Stimulated activated CD4-positive, alpha-beta T cell treated with anti-CD3 and anti-CD28 coated beads, Interleukin-1b, Interleukin-23, amount 100 ng/mL, for 4 hours (primary cell): ENCODE measurements at regions not wholly inside any gene's neighbourhood (a gene's known extent, or its start where the extent isn't known, plus 50 kb on each side); places are given as distances from the start of the nearest gene placed in this dataset.
A peak's percentile ranks its signal among the peaks of the same experiment; 100 is the strongest.
"Not testable (repeated sequence)": the region's sequence is repeated elsewhere in the genome, so short reads cannot be mapped to it uniquely, and the experiment has no call there.

ENCODE experiments used
- DNase-seq, 2 donors: peaks; one replicate each; pipeline ENCODE4 v3.0.0-alpha.2; 2020; ENCODE audit warnings: low read depth in 2 of 2

DNA sequence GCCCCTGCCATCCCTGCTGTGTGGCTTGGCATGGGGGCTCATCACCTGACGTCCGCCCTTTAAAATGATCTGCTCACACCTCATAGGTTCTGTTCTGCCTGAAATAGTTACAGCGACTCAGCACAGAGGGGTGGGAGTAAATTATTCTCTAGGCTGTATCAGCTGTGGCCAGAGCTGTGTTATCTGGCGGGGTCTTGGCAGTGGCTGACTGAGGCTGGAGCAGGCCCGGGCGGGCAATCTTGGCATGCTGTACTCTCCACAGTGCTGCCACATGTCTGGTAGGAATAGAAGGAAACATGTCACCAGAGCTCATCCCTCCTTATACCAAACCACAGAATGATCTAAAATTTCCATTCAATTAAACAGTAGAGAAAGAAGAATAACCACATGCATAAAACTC is 499.9 kb upstream of the LMCD1 start:
- no peak for DNase-seq

DNA sequence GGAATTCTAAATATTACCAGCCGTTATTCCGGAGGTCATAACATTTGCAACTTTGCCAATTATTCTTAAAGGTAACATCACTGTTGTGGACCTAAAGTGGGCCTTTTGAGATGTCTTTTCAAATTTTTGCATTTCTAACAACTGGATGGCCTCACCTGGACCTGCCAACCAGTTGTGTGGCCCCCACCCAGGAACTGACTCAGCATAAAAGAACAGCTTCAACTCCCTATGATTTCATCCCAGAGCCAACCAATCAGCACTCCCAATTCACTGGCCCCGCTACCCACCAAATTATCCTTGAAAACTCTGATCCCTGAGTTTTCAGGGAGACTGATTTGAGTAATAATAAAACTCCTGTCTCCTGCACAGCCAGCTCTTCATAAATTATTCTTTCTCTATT is 489.7 kb upstream of the LMCD1 start:
- no peak for DNase-seq

DNA sequence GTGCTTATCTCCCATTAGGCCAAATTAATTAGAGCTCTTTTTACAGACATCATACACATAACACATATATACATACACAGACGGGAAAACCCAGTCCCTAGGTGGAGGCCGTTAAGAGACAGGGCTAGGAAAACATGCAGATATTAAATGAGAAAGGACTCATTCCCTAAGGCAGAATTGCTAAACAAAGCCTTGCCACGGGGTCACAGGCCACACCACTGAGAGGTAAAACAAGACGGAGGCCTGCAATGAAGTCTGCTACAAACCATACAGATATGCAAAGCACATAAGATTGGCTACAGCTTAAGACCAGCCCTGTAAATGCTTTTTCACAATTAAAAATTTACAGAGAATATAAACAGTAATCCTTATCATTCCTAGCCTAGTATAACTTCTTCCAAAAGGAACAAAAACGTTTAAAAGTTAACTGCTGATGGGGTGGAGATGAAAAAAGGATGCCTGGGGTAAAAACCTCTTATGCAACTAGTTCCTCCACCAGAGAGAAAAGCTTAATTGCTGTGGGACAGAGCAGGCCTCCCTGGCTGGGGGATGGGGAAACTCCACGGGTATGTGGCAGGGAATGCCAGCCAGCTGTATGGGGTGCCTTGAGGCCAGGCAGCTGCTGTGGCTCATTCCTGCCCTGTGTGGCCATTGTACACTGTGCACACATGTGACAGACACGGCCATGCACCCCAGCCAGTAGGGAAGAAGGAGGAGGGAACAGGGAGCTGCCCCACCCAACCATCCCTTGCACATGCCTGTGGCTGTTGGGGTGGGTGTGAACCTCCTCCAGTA is 481.4 kb upstream of the LMCD1 start:
- DNase-seq: no peak

DNA sequence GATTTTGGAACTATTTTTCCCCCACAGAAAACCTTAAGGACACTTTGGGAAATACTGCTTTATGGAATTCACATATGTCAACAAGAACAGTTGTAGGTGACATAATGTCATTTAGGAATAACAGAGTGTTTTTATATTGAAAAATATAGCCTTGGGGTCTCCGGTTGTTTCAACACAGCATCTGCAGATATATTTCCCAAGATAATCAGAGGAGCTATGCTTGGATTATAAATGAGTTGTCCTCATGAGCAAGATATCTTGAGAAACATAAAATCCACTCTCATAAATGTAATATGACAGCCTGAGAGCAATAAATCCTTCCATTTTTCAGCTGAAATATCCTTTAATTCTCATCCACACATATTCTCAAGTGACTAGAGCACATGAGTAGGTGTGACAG is 473.7 kb upstream of the LMCD1 start:
- DNase-seq: no peak

DNA sequence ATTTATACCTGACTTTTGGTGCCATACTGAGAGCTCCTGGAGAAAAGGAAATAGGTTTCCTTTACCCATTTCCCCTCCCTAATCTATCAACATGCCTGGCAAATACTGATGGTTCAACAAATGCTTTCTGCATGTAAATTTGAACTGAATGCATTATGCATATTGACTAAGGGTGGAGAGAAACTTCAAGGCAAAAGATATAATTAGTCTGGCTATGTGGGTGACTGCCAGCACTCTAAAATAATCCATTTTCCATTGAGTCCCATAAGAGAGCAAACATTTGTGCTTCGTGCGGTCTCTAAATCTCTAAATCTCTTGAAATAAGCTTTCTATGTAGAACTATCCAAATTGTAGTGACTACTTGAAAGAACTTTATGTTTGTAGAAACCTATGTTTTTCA is 451.3 kb upstream of the LMCD1 start:
- DNase-seq: no peak

DNA sequence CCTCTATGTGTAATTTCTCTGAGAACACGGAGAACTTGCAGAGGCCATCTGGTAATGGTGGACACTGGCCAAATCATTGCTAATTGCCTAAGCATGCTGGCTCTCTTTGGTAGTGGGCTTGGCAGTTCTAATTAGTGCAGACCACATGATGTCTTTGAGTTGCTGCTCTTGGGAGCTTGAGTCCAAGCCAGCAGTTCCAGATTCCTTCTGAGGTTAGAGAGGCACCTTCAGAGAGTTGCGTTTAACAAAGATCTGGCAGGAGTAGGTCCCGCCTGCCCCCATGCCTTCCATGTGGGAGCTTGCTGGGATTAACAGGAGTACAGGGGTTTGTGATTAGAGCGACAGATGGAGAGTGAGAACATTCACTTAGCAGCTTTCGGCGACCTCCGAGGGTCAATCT is 449.0 kb upstream of the LMCD1 start:
- DNase-seq: no peak

DNA sequence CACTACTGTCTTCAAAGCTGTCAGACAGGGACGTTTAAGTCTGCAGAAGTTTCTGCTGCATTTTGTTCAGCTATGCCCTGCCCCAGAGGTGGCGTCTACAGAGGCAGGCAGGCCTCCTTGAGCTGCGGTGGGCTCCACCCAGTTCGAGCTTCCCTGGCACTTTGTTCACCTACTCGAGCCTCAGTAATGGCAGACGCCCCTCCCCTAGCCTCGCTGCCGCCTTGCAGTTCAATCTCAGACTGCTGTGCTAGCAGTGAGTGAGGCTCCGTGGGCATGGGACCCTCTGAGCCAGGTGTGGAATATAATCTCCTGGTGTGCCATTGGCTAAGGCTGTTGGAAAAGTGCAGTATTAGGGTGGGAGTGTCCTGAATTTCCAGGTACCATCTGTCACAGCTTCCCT is 433.5 kb upstream of the LMCD1 start:
- DNase-seq: not testable (repeated sequence)

DNA sequence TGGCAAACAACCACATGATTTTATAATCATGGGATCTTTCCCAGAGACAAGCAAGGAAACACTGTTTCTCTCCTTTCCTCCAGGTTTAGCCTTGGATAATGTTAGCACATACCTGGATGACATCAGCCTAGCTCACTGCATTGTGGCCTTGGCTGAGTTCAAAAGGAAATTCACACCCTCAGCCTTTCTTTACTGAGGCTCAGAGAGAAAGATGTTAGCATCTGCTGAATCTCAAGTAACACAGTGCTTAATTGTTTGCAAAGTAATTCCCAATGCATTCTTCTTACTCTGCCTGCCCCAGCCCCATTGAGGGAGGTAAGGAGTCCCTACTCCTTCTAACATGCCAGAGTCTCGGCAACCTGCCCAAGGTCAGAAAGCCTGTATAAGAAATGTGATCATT is 432.2 kb upstream of the LMCD1 start:
- no peak for DNase-seq

DNA sequence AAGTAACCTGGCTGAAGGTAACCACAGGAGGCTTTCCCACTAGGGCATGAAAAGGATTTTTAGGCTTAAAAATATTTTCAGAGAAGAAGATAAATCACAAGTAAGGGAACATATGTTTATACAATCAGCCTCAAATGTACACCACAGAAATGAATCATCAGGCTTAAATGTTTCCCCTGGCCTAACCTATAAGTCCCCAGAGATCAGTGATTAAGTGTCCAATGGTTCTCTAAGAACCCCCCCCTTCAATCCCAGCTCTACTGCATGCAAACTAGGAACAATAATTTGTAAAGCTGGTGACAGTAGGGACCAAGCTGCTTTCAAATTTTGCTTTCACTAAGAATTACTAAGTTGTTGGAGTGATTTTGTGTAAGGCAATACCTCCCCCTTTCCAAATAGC is 431.6 kb upstream of the LMCD1 start:
- DNase-seq: no peak

DNA sequence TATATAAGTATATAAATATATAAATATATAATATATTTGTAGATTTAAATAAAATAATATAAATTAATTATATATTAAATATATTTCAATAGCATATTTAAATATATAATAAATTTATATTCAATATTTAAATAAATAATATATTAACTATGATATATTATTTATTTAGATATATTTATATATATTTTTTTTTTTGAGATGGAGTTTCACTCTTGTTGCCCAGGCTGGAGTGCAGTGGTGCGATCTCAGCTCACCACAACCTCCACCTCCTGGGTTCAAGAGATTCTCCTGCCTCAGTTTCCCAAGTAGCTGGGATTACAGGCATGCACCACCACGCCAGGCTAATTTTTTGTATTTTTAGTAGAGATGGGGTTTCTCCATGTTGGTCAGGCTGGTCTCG is 426.9 kb upstream of the LMCD1 start:
- not testable (repeated sequence) for DNase-seq

DNA sequence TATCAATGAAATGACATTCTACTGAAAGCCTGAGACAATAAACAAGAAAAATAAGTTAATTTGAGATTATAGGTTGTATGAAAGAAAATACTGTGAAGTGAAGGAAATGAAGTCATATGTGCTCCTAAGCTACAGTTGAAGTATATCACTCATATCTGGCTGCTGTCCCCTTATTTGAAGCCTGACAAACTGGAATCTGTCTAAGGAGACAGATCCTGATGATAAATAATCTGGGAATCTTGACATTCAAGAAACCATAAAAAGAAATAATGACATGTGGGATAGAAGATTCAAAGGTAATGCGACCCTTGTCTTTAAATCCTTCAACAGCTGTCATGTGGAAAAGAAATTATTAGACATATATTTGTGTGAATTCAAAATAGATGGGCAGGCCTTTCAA is 424.5 kb upstream of the LMCD1 start:
- no peak for DNase-seq

DNA sequence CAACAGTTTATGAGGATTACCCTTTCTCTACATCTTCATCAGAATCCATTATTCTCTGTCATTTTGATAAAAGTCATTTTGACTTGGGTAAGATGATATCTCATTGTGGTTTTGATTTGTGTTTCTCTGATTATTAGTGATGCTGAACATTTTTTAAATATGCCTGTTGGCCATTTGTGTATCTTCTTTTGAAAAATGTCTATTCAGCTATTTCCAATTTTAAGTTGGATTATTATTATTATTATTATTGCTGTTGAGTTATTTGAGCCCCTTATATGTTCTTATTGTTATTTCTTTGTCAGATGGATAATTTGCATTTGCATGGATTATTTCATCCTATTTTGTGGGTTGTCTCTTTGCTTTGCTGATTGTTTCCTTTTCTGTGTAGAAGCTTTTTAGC is 421.2 kb upstream of the LMCD1 start:
- DNase-seq: no peak

DNA sequence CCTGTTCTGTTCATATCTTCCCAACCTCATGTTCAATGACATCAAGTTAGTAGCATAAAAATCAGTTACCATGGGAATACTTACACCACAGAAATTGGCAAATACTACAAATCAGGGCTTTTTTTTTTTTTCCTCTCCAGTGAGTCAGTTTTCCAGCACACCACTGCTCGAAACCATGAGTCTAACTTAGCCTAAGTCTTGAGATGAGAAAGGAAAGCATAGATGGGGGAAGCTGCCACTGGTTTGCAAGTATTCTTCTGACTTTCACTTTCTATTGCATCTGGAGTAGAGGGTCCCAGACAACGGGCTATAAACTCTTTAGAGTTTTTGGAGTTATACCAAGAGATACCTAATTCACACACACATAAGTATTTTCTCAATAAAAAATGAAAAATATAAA is 416.1 kb upstream of the LMCD1 start:
- no peak for DNase-seq

DNA sequence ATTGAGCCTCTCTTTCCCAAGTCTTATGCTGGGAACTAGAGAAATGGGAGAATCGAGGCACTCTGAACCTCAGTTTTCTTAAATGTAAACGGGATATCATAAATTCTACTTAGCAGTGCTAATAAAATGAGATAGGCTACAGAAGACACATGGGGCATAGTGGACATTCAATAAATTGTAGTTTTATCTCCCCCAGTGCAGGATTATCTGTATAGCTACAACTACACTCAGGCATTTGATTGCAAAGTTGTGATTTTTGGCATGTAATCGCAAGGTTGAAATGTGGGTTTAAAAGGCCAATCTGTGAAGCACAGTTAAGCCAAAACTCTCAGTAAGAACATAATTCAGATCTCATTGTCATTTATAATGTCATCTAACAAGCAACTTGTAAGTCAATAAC is 413.7 kb upstream of the LMCD1 start:
- no peak for DNase-seq

DNA sequence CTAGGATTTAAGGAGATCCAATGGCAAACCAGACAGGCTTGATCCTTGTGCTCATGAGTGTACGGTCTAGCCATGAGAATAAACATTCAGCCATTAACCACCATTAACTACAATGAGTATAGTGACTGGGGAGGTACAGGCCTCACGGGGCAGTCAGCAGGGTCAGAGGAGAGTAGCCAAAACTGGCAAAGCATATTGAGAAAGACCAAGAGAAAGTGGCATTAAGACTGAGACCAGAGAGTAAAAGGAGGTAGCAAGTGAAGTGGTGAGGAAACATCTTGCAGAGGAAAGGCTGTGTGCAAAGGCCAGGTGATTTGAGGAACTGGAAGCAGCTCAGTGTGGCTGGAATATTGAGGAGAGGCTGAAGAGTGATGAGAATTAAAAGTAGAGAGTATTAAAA is 407.2 kb upstream of the LMCD1 start:
- DNase-seq: no peak

DNA sequence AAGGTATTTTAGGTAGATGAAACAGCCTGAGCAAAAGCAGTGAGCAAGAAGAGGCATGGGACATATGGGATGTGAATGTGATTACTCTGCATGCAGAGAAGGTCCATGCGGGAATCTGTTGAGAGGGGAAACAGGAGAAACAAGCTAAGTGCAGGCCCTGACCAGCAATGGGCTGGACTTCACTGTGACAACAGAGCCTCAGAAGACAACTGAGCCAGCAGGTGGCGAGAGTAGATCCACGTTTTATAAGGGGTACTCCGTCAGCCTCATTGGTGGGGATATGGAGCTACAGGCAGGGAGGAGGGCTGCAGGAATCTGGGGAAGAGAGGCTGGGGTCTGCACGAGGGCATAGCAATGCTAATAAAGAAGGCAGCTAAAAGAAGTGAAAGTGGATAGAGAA is 405.9 kb upstream of the LMCD1 start:
- DNase-seq: no peak

DNA sequence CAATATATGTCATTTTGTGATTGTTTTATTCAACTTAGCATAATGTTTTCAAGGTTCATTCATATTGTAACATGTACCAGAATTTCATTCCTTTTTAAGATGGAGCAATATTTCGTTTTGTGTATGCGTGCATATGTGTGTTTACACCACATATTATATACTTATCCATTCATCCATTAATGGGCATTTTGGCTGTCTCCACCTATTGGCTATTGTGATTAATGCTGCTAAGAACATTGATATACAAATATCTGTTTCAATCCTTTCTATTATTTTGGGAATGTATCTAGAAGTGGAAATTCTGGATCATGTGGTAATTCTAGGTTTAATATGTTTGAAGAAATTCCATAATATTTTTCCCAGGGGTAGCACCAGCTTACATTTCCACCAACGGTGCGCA is 403.9 kb upstream of the LMCD1 start:
- DNase-seq: no peak

DNA sequence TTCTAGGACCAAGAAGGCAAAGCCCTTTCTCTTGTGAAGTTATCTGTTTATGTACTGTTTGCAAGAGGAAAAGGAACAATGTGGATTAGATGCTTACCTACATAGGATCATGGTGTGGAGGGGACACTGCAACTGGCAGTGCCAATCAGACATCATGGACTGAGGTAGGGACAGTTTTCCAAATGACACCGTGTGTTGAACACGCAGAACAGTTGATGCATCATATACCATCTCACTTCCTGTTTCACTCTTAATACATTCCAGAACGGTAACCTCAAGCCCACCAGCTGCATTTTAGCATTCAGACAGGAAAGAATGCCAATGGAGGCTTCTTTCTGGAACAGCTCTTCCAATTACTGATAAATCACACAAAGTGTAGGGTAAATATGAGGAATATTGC is 397.7 kb upstream of the LMCD1 start:
- no peak for DNase-seq

DNA sequence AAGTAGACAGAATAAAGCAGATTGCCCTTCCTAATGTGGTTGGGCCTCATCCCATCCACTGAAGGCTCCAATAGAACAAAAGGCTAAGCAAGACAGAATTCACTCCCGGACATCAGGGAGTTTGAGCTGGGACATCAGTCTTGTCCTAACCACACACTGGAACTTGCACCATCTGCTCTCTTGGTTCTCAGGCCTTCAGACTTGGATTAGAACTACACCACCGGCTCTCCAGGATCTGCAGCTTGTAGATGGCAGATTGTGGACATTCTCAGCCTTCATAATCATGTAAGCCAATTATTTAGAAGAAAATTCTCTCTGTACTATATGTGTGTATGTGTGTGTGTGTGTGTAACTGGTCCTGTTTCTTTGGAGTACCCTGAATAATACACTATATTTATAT is 394.7 kb upstream of the LMCD1 start:
- no peak for DNase-seq

DNA sequence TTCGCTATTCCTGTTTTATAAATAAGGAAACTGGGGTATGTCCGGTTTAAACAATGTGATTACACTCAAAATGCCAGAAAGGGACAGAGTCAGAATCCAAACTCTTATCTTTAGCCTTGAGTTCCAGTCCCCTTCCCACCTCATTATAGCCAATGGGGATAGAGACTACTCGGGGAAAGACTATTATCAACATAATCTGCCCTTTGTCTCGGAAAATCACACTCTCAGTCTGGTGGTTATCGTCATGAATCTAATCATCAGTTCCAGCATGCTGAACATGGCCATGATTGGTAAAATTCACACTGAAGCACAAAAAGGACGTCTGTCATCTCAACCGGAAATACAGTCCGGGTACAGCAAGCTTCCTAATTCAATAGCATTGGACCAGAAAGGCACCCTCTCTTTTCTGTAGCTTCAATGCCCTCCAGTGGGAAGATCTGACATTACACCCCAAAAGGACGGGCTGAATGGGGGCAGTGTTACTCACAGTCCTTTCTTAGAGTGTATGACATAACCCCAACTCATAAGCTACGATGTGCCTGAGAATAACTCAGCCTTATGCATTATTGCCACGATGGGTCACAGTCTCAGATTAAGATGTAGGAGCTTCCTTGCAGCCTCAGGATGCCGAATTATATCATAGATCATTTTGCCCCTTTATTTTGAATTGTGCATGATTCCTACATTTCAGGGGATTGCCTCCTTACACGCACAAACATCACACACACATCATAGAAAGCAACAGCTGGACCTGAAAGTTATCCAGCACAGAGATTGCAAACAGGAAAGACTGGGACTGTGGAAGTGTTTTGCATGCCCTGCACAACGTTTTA is 390.4 kb upstream of the LMCD1 start:
- peak; percentile 23 to 47 for DNase-seq

DNA sequence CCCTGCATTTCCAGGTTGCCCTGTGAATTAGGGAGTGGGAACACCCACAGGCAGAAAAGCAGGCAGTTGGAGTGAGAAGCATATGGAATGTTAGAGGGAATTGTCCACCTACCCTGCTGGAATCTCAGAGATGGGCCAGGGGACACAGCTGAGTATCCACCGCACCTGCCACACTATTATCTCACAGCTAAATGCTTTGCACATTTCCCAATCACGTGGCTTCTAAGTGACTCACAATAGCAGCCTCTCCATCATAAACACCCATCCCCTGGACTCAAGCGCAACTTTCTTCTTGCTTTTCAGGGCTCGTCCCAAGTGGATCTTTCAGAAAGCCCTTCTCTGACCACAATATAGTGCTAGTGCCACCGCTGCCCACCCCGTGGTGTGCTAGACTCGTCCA is 389.0 kb upstream of the LMCD1 start:
- no peak for DNase-seq

DNA sequence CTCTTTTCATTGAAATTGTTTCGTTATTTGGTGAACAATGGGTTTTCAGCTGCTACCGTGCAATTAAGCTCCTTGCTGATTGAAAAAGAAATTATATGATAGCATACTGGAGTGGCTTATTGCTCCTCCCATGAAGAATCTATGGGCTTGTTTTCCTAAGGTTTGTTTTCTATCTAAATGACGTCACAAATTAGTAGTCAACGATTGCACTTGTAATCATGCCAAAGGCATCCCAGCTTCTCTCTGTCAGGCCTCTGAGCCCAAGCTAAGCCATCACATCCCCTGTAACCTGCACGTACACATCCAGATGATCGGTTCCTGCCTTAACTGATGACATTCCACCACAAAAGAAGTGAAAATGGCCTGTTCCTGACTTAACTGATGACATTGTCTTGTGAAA is 388.0 kb upstream of the LMCD1 start:
- no peak for DNase-seq

DNA sequence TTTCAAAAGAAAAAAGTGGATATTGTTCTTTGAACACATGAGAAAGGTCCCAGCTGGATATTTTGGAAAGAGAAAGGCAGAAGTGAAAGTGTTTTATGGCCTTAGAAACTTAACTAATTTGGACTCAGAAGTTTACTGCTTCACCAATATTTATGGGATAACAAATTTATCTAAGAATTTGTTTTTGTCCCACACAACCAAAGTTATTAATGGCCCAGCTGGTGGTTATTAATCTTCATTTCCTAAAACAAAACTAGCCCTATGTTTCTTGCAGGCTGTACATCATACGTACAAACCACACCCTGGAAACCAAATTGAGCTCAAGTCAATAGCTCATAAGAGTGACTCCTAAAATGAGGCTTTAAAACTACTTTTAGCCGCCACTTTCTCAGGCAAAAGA is 372.9 kb upstream of the LMCD1 start:
- DNase-seq: no peak
